Anterior cingulate cortex (tissue), 58 donors: ENCODE measurements at regions not wholly inside any gene's neighbourhood (a gene's known extent, or its start where the extent isn't known, plus 50 kb on each side); places are given as distances from the start of the nearest gene placed in this dataset.

Source experiments
- DNase-seq, 58 donors: peaks; one replicate each; lab custom pipeline; 2025; lab: John Stamatoyannopoulos, UW

DNA sequence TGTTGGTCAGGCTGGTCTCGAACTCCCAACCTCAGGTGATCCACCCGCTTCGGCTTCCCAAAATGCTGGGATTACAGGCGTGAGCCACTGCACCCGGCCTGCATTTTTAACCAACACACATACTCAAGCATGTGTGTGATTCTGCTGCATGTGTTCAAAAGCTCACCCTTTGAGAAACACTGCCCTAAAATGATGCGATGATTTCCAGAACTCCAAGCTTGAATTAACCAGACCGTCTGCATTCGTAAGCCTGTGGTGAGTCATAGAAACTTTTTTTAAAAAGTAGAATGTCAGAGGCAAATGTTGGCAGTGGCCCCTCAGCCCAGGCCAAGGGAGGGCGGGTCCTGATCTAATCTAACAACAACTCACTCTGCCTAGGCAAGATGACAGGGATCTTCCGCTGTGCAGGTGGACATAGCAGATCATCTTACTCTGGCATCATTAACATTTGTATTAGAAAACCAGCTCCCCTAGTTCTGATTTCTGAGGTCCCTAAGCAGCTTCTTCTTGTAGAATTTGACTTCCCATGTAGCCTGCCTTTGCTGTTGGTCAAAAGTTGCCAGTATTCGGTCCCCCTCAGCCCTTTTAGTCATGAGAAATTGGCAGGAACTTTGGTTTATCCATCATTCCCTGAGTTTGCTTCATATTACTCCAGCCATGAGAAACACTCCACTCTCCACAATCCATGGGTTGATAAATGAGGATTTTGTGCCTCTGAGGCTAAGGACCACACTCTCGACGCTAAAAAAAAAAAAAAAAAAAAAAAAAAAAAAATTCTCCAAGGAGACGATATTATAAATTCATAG, 190.4 kb downstream of the SKIDA1 start:
- DNase-seq: peak in 2 of 58 donors; percentile 3 to 8

- DNase-seq: no peak
These were observed 194.9 kb downstream of the SKIDA1 start for GRCh38 chr10:21330628-21331020.

- DNase-seq: no peak
These were observed 195.4 kb downstream of the SKIDA1 start for GRCh38 chr10:21329995-21330627.

DNA sequence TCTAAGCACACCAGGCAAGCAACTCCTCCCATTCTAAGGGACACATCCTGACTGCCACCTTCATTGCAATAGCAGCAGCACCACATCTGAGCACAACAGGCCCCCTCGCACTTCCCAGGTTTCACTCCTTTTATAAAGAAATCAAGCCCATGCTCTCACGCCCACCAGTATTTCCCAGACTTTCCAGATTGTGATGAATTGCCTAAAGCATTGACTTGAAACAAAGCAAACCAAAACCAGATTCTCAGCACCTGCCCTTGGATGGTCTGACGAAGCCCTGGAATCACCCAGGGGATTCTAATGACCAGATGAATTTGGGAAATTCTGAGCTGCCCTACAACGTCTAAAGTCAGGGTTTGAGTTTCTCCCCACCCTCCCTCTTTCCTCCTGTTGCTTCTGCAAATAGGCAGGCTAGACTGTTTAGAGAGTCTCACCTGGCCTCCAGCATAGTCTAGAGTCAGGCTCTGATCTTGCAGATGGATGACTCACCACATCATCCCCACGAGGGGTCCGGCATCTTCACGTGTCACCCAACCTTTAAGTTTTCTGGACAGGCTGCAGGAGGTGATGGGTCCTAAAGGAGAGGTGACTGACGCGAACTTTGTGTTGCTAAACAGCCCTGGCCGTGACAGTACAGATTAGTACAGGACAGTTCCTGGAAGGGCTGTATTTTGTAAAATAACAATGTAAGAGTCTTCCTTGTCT, 198.0 kb downstream of the SKIDA1 start:
- no peak for DNase-seq

DNA sequence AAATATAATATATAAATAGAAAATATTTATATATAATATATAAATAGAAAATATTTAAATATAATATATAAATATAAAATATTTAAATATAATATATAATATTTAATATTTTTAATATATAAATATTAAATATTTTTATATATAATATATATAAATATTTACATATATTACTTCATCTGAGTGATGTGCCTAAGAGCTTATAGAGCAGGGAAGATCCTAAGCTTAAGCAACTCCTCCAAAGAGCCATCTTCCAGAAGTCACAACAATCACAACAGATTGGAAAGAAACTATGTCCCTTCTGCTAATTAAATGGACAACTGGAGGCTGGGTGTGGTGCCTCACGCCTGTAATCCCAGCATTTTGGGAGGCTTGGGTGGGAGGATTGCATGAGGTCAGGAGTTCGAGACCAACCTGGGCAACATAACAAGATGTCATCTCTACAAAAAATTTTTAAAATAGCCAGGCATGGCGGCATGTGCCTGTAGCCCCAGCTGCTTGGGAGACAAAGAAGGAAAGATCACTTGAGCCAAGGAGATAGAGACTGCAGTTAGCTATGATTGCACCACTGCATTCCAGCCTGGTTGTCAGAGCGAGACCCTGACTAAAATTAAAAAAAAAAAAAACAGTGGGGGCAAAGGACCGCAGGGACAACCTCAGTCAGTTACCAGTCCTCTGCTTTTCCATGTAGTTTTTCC, 198.7 kb downstream of the SKIDA1 start:
- no peak for DNase-seq

DNA sequence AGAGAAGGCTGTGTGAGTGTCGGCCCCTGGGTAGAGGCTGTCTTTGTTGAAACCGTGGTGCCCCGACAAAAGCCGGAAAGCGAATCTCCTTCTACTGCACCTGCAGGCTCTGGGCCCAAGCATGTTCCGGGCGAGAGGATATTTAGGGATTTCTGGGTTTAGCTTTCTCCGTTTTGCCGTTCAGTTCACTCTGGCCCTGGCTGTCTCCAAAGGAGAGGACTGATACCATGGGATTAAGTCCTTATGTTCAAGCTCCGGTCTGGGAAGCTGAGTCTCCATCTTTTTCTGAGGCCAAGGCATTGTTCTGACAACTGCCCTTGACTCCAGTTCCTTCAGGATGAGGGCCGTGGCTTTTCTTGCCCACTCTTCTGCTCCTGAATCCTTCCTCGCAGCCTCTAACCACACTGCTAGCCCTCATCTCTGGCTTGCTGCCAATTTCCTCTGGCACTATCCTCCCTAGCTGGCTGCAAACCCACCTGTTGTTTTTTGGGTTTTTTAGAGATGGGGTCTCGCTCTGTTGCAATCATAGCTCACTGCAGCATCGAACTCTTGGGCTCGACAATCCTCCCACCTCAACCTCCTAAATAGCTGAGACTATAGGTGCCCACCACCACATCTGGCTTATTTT, 206.8 kb downstream of the SKIDA1 start:
- peak in 3 of 58 donors; percentile 1 to 4 (median 2) for DNase-seq

- DNase-seq: no peak
These were observed 207.6 kb downstream of the SKIDA1 start for GRCh38 chr10:21317902-21318301.

- DNase-seq: peak in 22 of 58 donors; percentile 1 to 64 (median 12)
These were observed 209.7 kb downstream of the SKIDA1 start for GRCh38 chr10:21315645-21316220.

DNA sequence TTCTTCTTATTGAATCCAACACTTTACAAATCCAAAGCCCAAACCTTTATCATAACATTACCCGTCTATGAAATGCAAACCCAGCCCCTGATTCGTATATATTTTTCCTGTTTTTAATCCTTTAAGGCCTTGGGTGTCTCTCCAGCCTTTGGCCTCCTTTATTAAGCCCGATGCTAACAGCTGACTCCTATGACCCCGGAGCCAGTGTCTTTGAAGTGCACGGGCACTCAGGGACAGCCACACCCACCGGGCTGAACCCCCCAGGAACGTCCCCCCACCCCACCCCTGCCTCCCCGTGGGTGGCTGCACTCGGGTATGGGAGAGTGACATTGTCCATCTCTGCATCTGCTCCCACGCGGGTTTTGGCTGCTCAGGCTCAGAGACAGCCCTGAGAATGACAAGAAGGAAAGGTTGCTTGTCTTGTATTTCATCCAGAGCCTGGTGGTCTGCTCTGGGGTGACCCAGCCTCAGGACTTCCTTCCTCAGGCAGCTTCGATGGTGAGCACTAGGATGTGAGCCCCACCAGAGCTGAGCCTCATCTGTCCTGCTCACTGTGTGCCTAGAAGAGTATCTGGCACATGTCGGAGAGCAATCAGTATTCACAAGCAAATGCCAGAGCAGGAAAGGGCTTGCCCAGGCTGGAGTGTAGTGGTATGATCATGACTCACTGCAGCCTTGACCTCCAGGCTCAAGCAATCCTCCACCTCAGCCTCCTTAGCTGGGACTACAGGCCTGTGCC, 210.4 kb downstream of the SKIDA1 start:
- no peak for DNase-seq

- no peak for DNase-seq
These were observed 211.3 kb downstream of the SKIDA1 start for GRCh38 chr10:21314111-21314626.

GRCh38 chr10:21313691-21314090, 211.8 kb downstream of the SKIDA1 start:
- DNase-seq: no peak

GRCh38 chr10:21311426-21311825, 214.1 kb downstream of the SKIDA1 start:
- no peak for DNase-seq

GRCh38 chr10:21309427-21309826, 216.1 kb downstream of the SKIDA1 start:
- DNase-seq: no peak

DNA sequence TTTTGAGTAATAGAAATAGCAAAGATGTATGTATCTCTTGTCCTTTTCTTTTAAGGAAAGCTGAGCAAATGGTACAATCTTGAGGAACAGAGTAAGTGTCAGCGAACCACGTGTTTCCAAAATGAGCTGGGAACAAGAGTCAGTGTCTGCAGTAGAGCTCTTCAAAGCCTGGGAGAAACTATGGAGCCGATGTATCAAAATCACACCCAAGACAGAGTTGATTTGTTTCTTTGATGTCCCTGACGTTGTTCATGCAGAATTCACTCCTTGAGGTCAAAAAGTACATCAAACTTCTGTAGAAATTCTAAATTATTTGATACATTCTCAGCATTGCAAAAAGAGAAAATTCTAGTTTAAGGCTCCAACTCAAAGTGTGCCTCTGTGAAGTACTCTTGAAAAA, 216.5 kb downstream of the SKIDA1 start:
- no peak for DNase-seq

- DNase-seq: no peak
These were observed 217.5 kb downstream of the SKIDA1 start for GRCh38 chr10:21308018-21308417.

DNA sequence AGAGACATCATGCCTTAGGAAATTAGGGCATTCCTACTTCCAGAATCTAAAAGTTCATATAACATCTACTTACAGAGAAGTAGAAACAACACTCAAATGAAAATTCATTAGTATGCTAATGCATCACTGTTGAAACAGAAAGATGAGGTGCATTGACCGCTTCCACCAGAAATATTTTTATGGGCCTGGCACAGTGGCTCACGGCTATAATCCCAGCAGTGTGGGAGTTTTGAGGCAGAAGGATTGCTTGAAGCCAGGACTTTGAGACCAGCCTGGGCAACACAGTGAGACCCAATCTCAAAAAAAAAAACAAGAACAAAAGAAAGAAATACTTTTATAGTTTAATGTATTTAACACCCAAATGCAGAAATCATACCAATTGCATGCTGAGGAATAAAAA, 220.9 kb downstream of the SKIDA1 start:
- DNase-seq: no peak

DNA sequence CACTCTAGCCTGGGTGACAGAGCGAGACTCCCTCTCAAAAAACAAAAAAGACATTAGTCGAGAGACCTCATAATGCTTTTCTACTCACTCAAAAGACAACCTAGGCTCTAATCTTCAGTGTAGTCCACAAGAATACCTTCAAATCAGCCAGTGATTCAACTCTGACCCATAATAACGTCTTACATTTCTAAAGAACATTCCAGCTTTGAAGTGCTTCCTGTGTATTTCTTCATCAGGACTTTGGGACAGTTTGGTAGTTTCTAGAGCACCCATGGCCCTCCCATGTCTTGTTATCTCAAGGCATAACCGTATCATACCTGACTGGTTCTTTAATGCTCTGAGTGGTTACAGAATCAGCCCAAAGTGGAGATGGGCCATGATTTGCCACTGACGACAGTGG, 221.3 kb downstream of the SKIDA1 start:
- DNase-seq: no peak

DNA sequence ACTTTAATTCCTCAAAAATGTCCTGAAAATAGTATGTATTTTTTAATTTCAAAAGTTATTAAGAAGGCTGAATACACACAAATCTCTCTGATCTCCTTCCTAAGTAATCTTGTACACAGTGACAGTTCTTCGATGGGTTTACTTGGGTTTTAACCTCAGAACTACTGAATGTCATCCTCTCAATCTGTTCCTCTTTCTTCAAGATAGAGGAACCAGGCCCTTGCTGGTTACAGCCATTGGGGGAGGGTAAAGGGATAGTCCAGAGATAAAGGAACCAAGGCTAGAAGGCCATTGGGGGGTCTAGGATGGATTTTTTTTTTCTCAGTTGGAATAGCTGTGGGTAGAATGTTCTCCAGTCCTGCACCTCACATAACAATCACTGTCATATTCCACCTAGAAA, 224.9 kb downstream of the SKIDA1 start:
- DNase-seq: peak in 1 of 58 donors; percentile 5

GRCh38 chr10:21299330-21299729, 226.2 kb downstream of the SKIDA1 start:
- no peak for DNase-seq
